Gastrocnemius medialis (tissue), 4 donors: ENCODE measurements at regions not wholly inside any gene's neighbourhood (a gene's known extent, or its start where the extent isn't known, plus 50 kb on each side); places are given as distances from the start of the nearest gene placed in this dataset.

Source experiments
- ATAC-seq, 2 donors: fragments of 150-250 bp; one replicate each; pipeline ENCODE4 v1.9.1; 2016
- DNase-seq, 2 donors: peaks; one replicate each; pipeline ENCODE4 v3.0.0-alpha.2; 2019
- H3K27ac ChIP-seq, 4 donors: fragments of 200-600 bp; sonication (generic); 1 replicate in 1 of 4; 2 replicates in 3 of 4; pipeline ENCODE4 v1.5.1; 2016 to 2018; ENCODE audit warnings: mild to moderate bottlenecking in 2 of 4, moderate library complexity in 1 of 4
- H3K27me3 ChIP-seq, 3 donors: fragments of 200-600 bp; sonication (generic) in 2 of 3; 1 replicate in 1 of 3; 2 replicates in 2 of 3; pipeline versions ENCODE4 v1.5.1 to v1.6.0; 2016 to 2019; ENCODE audit warnings: mild to moderate bottlenecking in 1 of 3, moderate library complexity in 1 of 3
- H3K36me3 ChIP-seq, 2 donors: fragments of 200-600 bp; sonication (generic) in 1 of 2; one replicate each; pipeline ENCODE4 v1.5.1; 2017 to 2018
- H3K4me1 ChIP-seq, 2 donors: fragments of 200-600 bp; sonication (generic) in 1 of 2; one replicate each; pipeline ENCODE4 v1.5.1; 2016 to 2017; ENCODE audit warnings: mild to moderate bottlenecking in 2 of 2
- H3K4me3 ChIP-seq, 4 donors: fragments of 200-600 bp; sonication (generic) in 3 of 4; 1 replicate in 1 of 4; 2 replicates in 3 of 4; pipeline ENCODE4 v1.5.1; 2016 to 2019; ENCODE audit warnings: mild to moderate bottlenecking in 2 of 4
- H3K9me3 ChIP-seq, 3 donors: fragments of 200-600 bp; sonication (generic) in 2 of 3; 1 replicate in 1 of 3; 2 replicates in 2 of 3; pipeline ENCODE4 v1.5.1; 2016 to 2019
- CTCF ChIP-seq, 5 experiments: fragments of 450-650 bp in 3 of 5; fragments of 200-600 bp in 2 of 5; sonication (generic) in 2 of 5; IDR thresholded peaks in 4 of 5; conservative IDR thresholded peaks in 1 of 5; 1 replicate in 4 of 5; 2 replicates in 1 of 5; pipeline ENCODE4 v1.5.1; 2016 to 2019; ENCODE audit warnings: antibody characterized with exemption in 5 of 5, mild to moderate bottlenecking in 3 of 5, moderate library complexity in 3 of 5
- POLR2A ChIP-seq, 2 donors: fragments of 450-650 bp; IDR thresholded peaks; one replicate each; pipeline ENCODE4 v1.6.1; 2017; ENCODE audit warnings: antibody characterized with exemption in 2 of 2, mild to moderate bottlenecking in 2 of 2, moderate library complexity in 2 of 2
- in situ Hi-C, 4 donors: fragments of 200-750 bp; cut with MboI; loops; one replicate each; pipeline versions ENCODE4 v1.15.0 to v1.8.0; 2017; ENCODE audit warnings: low sequenced_read_pairs in 4 of 4
- intact Hi-C: fragments of 100-400 bp; cut with DNase I; formaldehyde crosslinking; loops from one replicate; pipeline ENCODE4 v1.15.1; 2023; ENCODE audit warnings: low total_unique reads

GRCh38 chrX:13266641-13267345, 53.1 kb downstream of the ATXN3L start:
- no peak overlapping the region for H3K27ac ChIP-seq
- H3K4me3 ChIP-seq = no peak overlapping the region
- H3K4me1 ChIP-seq = no peaks in the 10 kb centered on the region
- no peak for ATAC-seq
- H3K27me3 ChIP-seq = no peaks in the 10 kb centered on the region
- DNase-seq = no peak
- intact Hi-C loops (no loop called here), in situ Hi-C loops (loop anchor here in 1 of 4 donors (25.0 kb wide), 1 partner anchor 221 kb away; no protein-coding TSS in a partner anchor)
- no peaks in the 10 kb centered on the region for H3K36me3 ChIP-seq
- no peaks in the 10 kb centered on the region for H3K9me3 ChIP-seq
- TF ChIP-seq CTCF (IDR thresholded peaks at IDR 0.05 in 4 of 5, conservative IDR thresholded peaks at IDR 0.05 in 1 of 5) (no peak), POLR2A (IDR thresholded peaks at IDR 0.05) (no peak)

GRCh38 chrX:13265549-13266132, 54.2 kb downstream of the ATXN3L start:
- ATAC-seq (no peak), DNase-seq (no peak)
- Histone ChIP-seq H3K36me3 (no peaks in the 10 kb centered on the region), H3K27ac (no peak overlapping the region), H3K9me3 (no peaks in the 10 kb centered on the region), H3K4me1 (no peaks in the 10 kb centered on the region), H3K27me3 (no peaks in the 10 kb centered on the region), H3K4me3 (no peak overlapping the region)
- intact Hi-C loops (no loop called here), in situ Hi-C loops (loop anchor here in 1 of 4 donors (25.0 kb wide), 1 partner anchor 222 kb away; no protein-coding TSS in a partner anchor)
- TF ChIP-seq POLR2A (IDR thresholded peaks at IDR 0.05) = no peak
- TF ChIP-seq CTCF (IDR thresholded peaks at IDR 0.05 in 4 of 5, conservative IDR thresholded peaks at IDR 0.05 in 1 of 5) = no peak

GRCh38 chrX:13265111-13265510, 54.7 kb downstream of the ATXN3L start:
- H3K4me3 ChIP-seq = no peak overlapping the region
- H3K9me3 ChIP-seq = no peaks in the 10 kb centered on the region
- ATAC-seq (no peak), DNase-seq (no peak)
- no peaks in the 10 kb centered on the region for H3K36me3 ChIP-seq
- in situ Hi-C loops = loop anchor here in 1 of 4 donors (25.0 kb wide), 1 partner anchor 222 kb away; no protein-coding TSS in a partner anchor
- intact Hi-C loops = no loop called here
- H3K27me3 ChIP-seq = no peaks in the 10 kb centered on the region
- TF ChIP-seq POLR2A (IDR thresholded peaks at IDR 0.05) (no peak), CTCF (IDR thresholded peaks at IDR 0.05 in 4 of 5, conservative IDR thresholded peaks at IDR 0.05 in 1 of 5) (no peak)
- H3K27ac ChIP-seq = no peak overlapping the region
- no peaks in the 10 kb centered on the region for H3K4me1 ChIP-seq

- intact Hi-C loops (no loop called here), in situ Hi-C loops (loop anchor here in 1 of 4 donors (25.0 kb wide), 1 partner anchor 224 kb away; no protein-coding TSS in a partner anchor)
- Histone ChIP-seq H3K27me3 (no peaks in the 10 kb centered on the region), H3K4me3 (no peak overlapping the region), H3K27ac (no peak overlapping the region), H3K36me3 (no peaks in the 10 kb centered on the region), H3K9me3 (no peaks in the 10 kb centered on the region), H3K4me1 (no peaks in the 10 kb centered on the region)
- ATAC-seq = no peak
- TF ChIP-seq POLR2A (IDR thresholded peaks at IDR 0.05) = no peak
- no peak for TF ChIP-seq CTCF (IDR thresholded peaks at IDR 0.05 in 4 of 5, conservative IDR thresholded peaks at IDR 0.05 in 1 of 5)
- no peak for DNase-seq
These were observed 56.1 kb downstream of the ATXN3L start for GRCh38 chrX:13263560-13264251.
